GM23248 (cell line): ENCODE measurements at regions not wholly inside any gene's neighbourhood (a gene's known extent, or its start where the extent isn't known, plus 50 kb on each side); places are given as distances from the start of the nearest gene placed in this dataset.

Source experiments
- DNase-seq: peaks from one replicate; pipeline ENCODE4 v3.0.0-alpha.2; 2015
- H2AFZ ChIP-seq: fragments of 200-600 bp; sonication (generic); 2 replicates; pipeline ENCODE4 v1.6.1; 2016; ENCODE audit warnings: antibody characterized with exemption
- H3F3A ChIP-seq: fragments of 200-600 bp; sonication (generic); 2 replicates; pipeline ENCODE4 v1.6.1; 2016; ENCODE audit warnings: mild to moderate bottlenecking, antibody characterized with exemption, mixed run types; ENCODE audit not compliant: insufficient read depth
- H3K27ac ChIP-seq: fragments of 200-600 bp; sonication (generic); 2 replicates; pipeline ENCODE4 v1.5.1; 2016; ENCODE audit warnings: mild to moderate bottlenecking
- H3K27me3 ChIP-seq: fragments of 200-600 bp; sonication (generic); replicated peaks from 2 replicates; pipeline ENCODE4 v1.6.1; 2016; ENCODE audit warnings: mild to moderate bottlenecking; ENCODE audit not compliant: insufficient read depth
- H3K36me3 ChIP-seq: fragments of 200-600 bp; sonication (generic); 2 replicates; pipeline ENCODE4 v1.6.1; 2016; ENCODE audit warnings: low read depth, mild to moderate bottlenecking
- H3K4me1 ChIP-seq: fragments of 200-600 bp; sonication (generic); 2 replicates; pipeline ENCODE4 v1.6.1; 2016; ENCODE audit warnings: mild to moderate bottlenecking; ENCODE audit not compliant: insufficient read depth
- H3K4me2 ChIP-seq: fragments of 200-600 bp; sonication (generic); one replicate; pipeline ENCODE4 v1.6.1; 2016; ENCODE audit warnings: mild to moderate bottlenecking; ENCODE audit not compliant: unreplicated experiment
- H3K4me3 ChIP-seq: fragments of 200-600 bp; sonication (generic); 2 replicates; pipeline ENCODE4 v1.5.1; 2016; ENCODE audit warnings: mild to moderate bottlenecking
- H3K79me2 ChIP-seq: fragments of 200-600 bp; sonication (generic); 2 replicates; pipeline ENCODE4 v1.6.1; 2016; ENCODE audit warnings: mild to moderate bottlenecking; ENCODE audit not compliant: insufficient read depth
- H3K9ac ChIP-seq: fragments of 200-600 bp; sonication (generic); 2 replicates; pipeline ENCODE4 v1.6.1; 2016; ENCODE audit warnings: mild to moderate bottlenecking
- H3K9me2 ChIP-seq: fragments of 200-600 bp; sonication (generic); 2 replicates; pipeline ENCODE4 v1.6.1; 2016; ENCODE audit warnings: mixed run types, mild to moderate bottlenecking, moderate library complexity; ENCODE audit not compliant: insufficient read depth
- H3K9me3 ChIP-seq: fragments of 200-600 bp; sonication (generic); one replicate; pipeline ENCODE4 v1.6.1; 2017; ENCODE audit warnings: low read depth
- H4K20me1 ChIP-seq: fragments of 200-600 bp; sonication (generic); 2 replicates; pipeline ENCODE4 v1.6.0; 2016; ENCODE audit not compliant: insufficient read depth
- EZH2 ChIP-seq: fragments of 200-600 bp; sonication (generic); IDR thresholded peaks from 2 replicates; pipeline ENCODE4 v1.6.1; 2018; ENCODE audit warnings: antibody characterized with exemption, mild to moderate bottlenecking; ENCODE audit not compliant: insufficient read depth, poor library complexity, severe bottlenecking
- EZH2phosphoT487 ChIP-seq: fragments of 200-600 bp; sonication (generic); IDR thresholded peaks from 2 replicates; pipeline ENCODE4 v1.6.1; 2018; ENCODE audit warnings: antibody characterized with exemption, moderate library complexity, mild to moderate bottlenecking, low read depth; ENCODE audit not compliant: insufficient read depth
- WGBS, 2 experiments: methylation state at CpG; one replicate each; pipeline ENCODE4 v1.1.6; 2015 to 2017; ENCODE audit warnings: low lambda C conversion rate in 2 of 2, low coverage in 1 of 2; ENCODE audit errors: missing lambda C conversion rate in 2 of 2; 5-methylcytosine and 5-hydroxymethylcytosine counted together
- in situ Hi-C: fragments of 300-500 bp; cut with MboI; formaldehyde crosslinking; loops from 2 replicates; pipeline ENCODE4 v1.15.0; 2020

DNA sequence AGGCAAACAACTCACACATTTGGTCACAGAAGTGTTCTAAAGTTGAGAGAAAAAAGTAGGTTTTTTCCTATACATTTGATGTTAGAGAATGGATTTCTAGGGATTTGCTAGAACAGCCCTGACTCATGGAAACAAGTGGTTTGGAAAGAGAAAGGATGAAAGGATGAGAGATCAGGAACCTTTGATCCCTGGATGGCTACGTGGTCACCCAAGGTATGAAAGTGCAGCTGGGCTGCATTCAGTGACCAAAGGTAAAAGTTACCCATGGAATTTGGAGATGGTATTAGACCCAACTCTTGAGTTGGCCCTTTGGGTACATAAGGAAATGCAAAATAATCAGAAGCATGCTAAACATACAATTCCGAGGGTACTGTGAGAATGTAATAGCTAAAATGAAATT is 61.3 kb upstream of the SPIN1 start:
- Histone ChIP-seq H4K20me1 (no peaks in the 10 kb centered on the region), H3K27ac (no peak overlapping the region), H3K27me3 (peaks cover 12% of the 10 kb centered on the region), H3K79me2 (no peaks in the 10 kb centered on the region), H3K36me3 (no peaks in the 10 kb centered on the region), H2AFZ (no peak overlapping the region), H3K9me3 (no peaks in the 10 kb centered on the region), H3K4me3 (no peak overlapping the region), H3F3A (no peaks in the 10 kb centered on the region), H3K4me2 (no peak overlapping the region), H3K9me2 (no peaks in the 10 kb centered on the region), H3K9ac (no peak overlapping the region), H3K4me1 (no peaks in the 10 kb centered on the region)
- 40 to 51% methylated on average over 2 of the region's 2 CpGs for WGBS, 2 experiments
- in situ Hi-C loops: no loop called here
- TF ChIP-seq EZH2phosphoT487 (no peak), EZH2 (no peak)
- no peak for DNase-seq

DNA sequence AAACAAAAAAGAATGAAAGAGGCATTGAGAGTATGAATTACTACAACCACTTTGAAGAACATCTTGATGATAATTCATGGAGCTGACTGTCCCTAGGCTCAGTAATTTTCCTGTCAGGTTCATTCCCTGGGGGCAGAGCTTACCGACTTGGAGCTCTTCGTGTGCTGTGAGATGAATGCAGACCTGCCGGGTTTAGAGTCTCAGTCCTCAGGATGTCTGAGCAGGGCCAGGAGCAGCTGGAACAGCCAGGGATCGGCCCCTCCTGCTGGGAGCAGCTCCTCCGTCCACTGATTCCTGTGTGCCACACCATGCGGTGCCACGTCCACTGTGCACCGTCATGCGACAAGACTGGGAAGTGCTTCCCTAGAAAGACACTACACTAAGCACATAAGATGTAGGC is 62.2 kb upstream of the SPIN1 start:
- H3K4me2 ChIP-seq: no peak overlapping the region
- no peaks in the 10 kb centered on the region for H4K20me1 ChIP-seq
- no peaks in the 10 kb centered on the region for H3K36me3 ChIP-seq
- in situ Hi-C loops: no loop called here
- H3K79me2 ChIP-seq: no peaks in the 10 kb centered on the region
- H3K9me3 ChIP-seq: no peaks in the 10 kb centered on the region
- H3K4me1 ChIP-seq: no peaks in the 10 kb centered on the region
- peaks cover 12% of the 10 kb centered on the region for H3K27me3 ChIP-seq
- DNase-seq: no peak
- no peak overlapping the region for H3K27ac ChIP-seq
- H3F3A ChIP-seq: no peaks in the 10 kb centered on the region
- no peak for TF ChIP-seq EZH2phosphoT487
- TF ChIP-seq EZH2: no peak
- WGBS, 2 experiments: 69 to 75% methylated on average over 8 to 9 of the region's 9 CpGs
- H3K9me2 ChIP-seq: no peaks in the 10 kb centered on the region
- no peak overlapping the region for H3K4me3 ChIP-seq
- no peak overlapping the region for H2AFZ ChIP-seq
- H3K9ac ChIP-seq: no peak overlapping the region

DNA sequence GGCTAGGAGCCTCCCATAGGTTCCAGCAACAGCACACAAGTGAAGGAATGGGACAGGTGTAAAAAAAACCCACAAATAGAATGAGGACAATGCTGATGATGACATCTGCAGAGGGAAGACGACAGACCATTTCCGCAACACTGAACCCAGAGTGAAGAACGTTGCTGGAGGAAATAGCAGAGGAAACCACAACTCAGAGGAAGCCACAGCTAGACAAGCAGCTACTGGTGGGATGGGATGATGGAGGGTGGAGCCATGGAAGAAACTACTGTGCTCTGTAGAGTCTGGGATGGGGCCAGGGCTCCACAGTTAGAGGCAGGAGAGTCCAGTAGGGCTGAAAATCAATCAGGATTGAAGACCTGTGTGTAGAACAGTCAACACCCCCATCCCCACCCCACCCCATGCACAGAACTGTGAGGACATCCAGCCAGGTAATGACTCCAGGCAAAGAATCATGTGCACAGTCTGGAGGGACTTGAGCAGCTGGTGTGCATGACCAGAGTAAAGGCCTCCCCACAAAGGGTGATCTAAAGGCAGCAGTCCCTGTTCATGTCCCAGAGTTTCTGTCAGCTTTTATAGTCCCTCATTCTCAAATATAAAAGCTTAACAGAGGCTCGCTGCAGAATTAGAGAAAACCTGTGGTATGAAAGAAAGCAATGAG is 65.2 kb upstream of the SPIN1 start:
- no peaks in the 10 kb centered on the region for H3K4me1 ChIP-seq
- H3K9ac ChIP-seq: no peak overlapping the region
- H3K79me2 ChIP-seq: no peaks in the 10 kb centered on the region
- 41 to 48% methylated on average over 4 of the region's 4 CpGs for WGBS, 2 experiments
- H3K9me3 ChIP-seq: no peaks in the 10 kb centered on the region
- H3F3A ChIP-seq: no peaks in the 10 kb centered on the region
- TF ChIP-seq EZH2phosphoT487 (no peak), EZH2 (no peak)
- H3K27ac ChIP-seq: no peak overlapping the region
- no peak overlapping the region for H3K4me3 ChIP-seq
- H3K9me2 ChIP-seq: no peaks in the 10 kb centered on the region
- no peaks in the 10 kb centered on the region for H3K36me3 ChIP-seq
- peaks cover 12% of the 10 kb centered on the region for H3K27me3 ChIP-seq
- in situ Hi-C loops: no loop called here
- no peak overlapping the region for H2AFZ ChIP-seq
- peak; percentile 4 for DNase-seq
- no peaks in the 10 kb centered on the region for H4K20me1 ChIP-seq
- H3K4me2 ChIP-seq: no peak overlapping the region

DNA sequence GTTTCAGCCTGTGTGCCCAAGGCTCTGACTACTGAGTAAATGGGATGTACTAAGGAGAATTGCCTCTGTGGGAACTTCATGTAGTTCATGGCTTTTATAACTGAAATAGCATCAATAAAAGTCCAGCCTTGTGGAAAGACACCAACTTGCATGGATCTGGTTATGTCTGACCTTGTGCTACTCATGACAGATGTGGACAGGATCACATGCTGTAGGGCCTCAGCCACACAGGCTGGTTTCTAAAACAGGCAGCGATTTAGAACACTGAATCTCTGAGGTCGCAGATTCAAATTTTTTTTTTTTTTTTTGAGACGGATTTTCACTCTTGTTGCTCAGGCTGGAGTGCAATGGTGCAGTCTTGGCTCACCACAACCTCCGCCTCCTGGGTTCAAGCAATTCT is 66.5 kb upstream of the SPIN1 start:
- peaks cover 11% of the 10 kb centered on the region for H3K27me3 ChIP-seq
- WGBS, 2 experiments: 55 to 65% methylated on average over 4 of the region's 4 CpGs
- TF ChIP-seq EZH2 (no peak), EZH2phosphoT487 (no peak)
- no peaks in the 10 kb centered on the region for H3K4me1 ChIP-seq
- no peaks in the 10 kb centered on the region for H3K36me3 ChIP-seq
- in situ Hi-C loops: no loop called here
- H4K20me1 ChIP-seq: no peaks in the 10 kb centered on the region
- H3K79me2 ChIP-seq: no peaks in the 10 kb centered on the region
- H3F3A ChIP-seq: no peaks in the 10 kb centered on the region
- DNase-seq: no peak
- no peaks in the 10 kb centered on the region for H3K9me3 ChIP-seq
- no peak overlapping the region for H3K27ac ChIP-seq
- no peak overlapping the region for H3K9ac ChIP-seq
- no peak overlapping the region for H2AFZ ChIP-seq
- no peaks in the 10 kb centered on the region for H3K9me2 ChIP-seq
- H3K4me2 ChIP-seq: no peak overlapping the region
- H3K4me3 ChIP-seq: no peak overlapping the region
